IPS DF 6.9 (cell line): ENCODE measurements at regions not wholly inside any gene's neighbourhood (a gene's known extent, or its start where the extent isn't known, plus 50 kb on each side); places are given as distances from the start of the nearest gene placed in this dataset.
"Not testable (repeated sequence)": the region's sequence is repeated elsewhere in the genome, so short reads cannot be mapped to it uniquely, and the experiment has no call there.

Experiments used
- DNase-seq: peaks from one replicate; pipeline ENCODE4 v3.0.0-alpha.2; 2013; ENCODE audit warnings: low read depth, low spot score
- H3K27ac ChIP-seq: one replicate; pipeline ENCODE4 v1.5.1; 2013; ENCODE audit warnings: low read length, control low read depth
- H3K27me3 ChIP-seq: 2 replicates; pipeline ENCODE4 v1.6.1; 2013; ENCODE audit warnings: mild to moderate bottlenecking, low read length; ENCODE audit not compliant: control insufficient read depth, insufficient read depth
- H3K36me3 ChIP-seq: 2 replicates; pipeline ENCODE4 v1.6.1; 2013; ENCODE audit warnings: low read length; ENCODE audit not compliant: control insufficient read depth, insufficient read depth
- H3K4me1 ChIP-seq: 2 replicates; pipeline ENCODE4 v1.6.1; 2013; ENCODE audit warnings: low read length; ENCODE audit not compliant: control insufficient read depth, insufficient read depth
- H3K4me3 ChIP-seq: 2 replicates; pipeline ENCODE4 v1.5.1; 2013; ENCODE audit warnings: mild to moderate bottlenecking, low read length
- H3K9me3 ChIP-seq: 2 replicates; pipeline ENCODE4 v1.6.1; 2013; ENCODE audit warnings: low read length, inconsistent platforms; ENCODE audit not compliant: control insufficient read depth, insufficient read depth
- WGBS: extraction: QIAGEN DNeasy Blood & Tissue Kit; methylation state at CpG from one replicate; pipeline ENCODE4 v1.1.7; 2013; ENCODE audit warnings: mixed read lengths, missing lambda C conversion rate; ENCODE audit not compliant: insufficient read length, insufficient coverage; 5-methylcytosine and 5-hydroxymethylcytosine counted together

DNA sequence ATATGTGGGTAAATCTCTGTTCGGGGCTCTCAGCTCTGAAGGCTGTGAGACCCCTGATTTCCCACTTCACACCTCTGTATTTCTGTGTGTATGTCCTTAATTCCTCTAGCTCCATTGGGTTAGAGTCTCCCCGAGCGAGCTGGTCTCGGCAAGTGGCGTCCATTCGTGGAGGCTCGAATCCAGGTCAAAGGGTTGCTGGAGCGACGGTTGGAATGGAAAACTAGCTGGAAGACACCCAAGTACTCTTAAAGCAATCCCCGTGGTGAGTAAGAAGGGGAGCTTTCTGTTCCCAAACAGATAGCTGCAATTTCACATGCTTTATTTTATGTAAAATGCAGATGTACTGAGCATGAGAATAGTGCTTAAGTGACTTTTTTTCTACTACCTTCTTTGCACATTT lies 277.5 kb upstream of the SGCG start:
- DNase-seq = no peak
- Histone ChIP-seq H3K4me3 (no peak overlapping the region), H3K27ac (no peak overlapping the region), H3K27me3 (no peaks in the 10 kb centered on the region), H3K9me3 (no peaks in the 10 kb centered on the region; the same call in 1 of the 2 replicates), H3K4me1 (no peaks in the 10 kb centered on the region), H3K36me3 (no peaks in the 10 kb centered on the region)
- WGBS = no CpG with 5 or more reads among the region's 10 CpGs

DNA sequence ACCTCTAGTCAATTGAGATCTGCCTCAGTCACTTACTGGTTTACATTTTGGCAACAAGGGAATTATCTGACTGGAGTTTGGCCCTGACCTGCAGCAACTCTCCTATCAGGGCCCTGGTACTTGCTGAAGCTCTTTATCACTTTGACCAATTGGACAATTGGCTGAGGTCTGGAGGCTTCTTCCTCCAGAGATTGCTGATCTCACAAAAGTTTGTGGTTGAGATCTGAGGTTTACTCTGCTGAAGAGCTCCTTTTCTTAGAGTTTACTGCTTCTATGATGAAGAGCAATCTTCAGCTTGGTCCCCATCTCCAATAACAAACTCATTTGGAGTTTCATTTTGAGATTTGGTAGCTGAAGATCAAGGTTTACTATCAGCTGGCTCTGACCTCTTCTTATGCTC lies 276.9 kb upstream of the SGCG start:
- no peaks in the 10 kb centered on the region; the same call in 1 of the 2 replicates for H3K9me3 ChIP-seq
- DNase-seq = no peak
- H3K4me1 ChIP-seq = no peaks in the 10 kb centered on the region
- no peak overlapping the region for H3K27ac ChIP-seq
- no peak overlapping the region for H3K4me3 ChIP-seq
- H3K36me3 ChIP-seq = no peaks in the 10 kb centered on the region
- no peaks in the 10 kb centered on the region for H3K27me3 ChIP-seq

DNA sequence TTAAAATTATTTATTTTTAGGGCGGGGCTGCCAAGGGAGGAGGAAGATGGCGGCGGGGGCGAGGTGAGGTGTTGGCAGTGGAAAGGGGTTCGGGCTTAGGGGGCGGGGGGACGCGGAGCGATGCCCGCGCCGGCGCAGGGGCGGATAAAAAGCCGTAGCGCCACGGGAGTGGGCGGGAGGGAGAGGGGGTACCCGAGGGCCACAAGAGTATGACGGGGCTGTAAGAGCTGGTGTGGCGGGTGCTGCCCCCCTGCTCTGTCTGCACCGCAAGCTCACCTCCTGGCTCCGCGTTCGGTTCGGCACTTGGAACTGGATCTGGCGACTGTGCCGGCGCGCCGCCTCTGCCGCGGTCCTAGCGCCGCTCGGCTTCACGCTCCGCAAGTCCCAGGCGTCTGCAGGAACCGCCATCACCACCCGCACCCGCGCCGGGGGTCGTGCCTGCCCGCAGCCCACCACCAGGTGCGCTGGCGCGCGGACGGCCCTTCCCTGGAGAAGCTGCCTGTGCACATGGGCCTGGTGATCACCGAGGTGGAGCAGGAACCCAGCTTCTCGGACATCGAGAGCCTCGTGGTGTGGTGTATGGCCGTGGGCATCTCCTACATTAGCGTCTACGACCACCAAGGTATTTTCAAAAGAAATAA lies 265.2 kb upstream of the SGCG start:
- H3K36me3 ChIP-seq = no peaks in the 10 kb centered on the region
- DNase-seq = peak; percentile 41
- H3K4me1 ChIP-seq = no peaks in the 10 kb centered on the region
- no peaks in the 10 kb centered on the region for H3K9me3 ChIP-seq
- no CpG with 5 or more reads among the region's 58 CpGs for WGBS
- H3K4me3 ChIP-seq = peak overlapping the region; percentile 97
- H3K27me3 ChIP-seq = no peaks in the 10 kb centered on the region
- H3K27ac ChIP-seq = no peak overlapping the region

DNA sequence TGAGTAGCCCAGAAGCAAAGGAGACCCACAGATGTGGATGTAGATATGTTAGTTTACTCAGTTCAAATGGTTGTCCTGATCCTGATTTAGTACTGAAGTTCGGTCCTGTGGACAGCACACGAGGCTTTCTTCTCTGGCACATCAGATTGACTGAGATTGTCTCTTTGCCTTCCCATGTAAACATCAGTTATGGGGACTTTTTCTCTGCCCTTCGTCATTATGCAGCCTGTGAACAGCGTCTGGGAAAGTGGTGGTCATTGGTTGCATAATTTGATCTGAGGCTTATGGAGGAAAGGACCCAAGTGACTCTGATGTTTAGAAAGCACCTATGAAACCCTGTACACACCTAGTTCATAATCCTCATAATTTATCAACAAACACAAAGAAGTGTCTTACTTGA lies 264.5 kb upstream of the SGCG start:
- not testable (repeated sequence) for DNase-seq, H3K27ac ChIP-seq, H3K36me3 ChIP-seq, H3K27me3 ChIP-seq, H3K4me3 ChIP-seq, H3K9me3 ChIP-seq, H3K4me1 ChIP-seq
- whole genome bisulfite sequencing = no CpG with 5 or more reads among the region's 4 CpGs

DNA sequence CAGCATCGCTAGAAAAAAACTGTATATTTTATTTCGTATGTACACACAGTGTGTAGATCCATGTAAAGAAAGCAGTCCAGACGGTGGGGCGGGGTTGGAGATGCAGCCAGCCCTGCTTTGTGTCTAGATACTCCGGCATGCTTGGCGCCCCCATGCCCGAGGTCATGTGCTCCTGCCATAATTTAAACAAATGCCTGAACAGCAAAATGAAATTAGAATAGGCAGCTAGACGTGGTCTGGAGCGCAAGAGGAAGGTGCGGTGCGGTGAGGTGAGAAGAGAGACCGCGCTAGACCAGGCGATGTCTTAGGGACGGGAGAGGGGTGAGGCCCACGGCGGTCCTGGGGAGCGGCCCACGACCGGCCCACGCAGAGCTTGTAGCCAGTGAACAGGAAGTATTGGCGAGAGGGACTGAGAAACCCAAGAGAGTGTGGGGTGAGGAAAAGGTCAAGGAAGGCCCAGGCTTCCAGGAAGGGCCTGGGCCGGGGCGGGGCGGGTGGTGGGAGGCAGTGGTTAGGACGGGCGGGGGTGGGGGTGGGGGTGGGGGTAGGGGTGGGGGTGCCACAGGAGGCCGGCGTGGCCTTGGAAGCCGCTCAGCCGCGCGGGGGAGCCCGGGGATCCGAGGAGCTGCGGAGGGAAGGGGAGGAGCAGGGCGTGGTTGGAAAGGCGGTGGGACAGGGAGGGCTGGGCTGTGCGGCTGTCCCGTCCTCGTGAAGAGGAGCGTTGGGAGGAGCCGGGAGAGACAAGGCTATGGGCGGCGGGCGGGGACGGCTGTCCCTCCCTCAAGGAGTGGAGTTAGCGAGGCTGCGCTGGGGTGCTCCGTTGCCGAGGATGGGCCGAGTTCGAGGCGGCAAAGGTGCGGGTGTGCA lies 254.7 kb upstream of the SGCG start:
- no peaks in the 10 kb centered on the region for H3K36me3 ChIP-seq
- peak overlapping the region; percentile 55; the same call in 1 of the 2 replicates for H3K4me3 ChIP-seq
- DNase-seq = no peak
- peaks cover 2% of the 10 kb centered on the region; the same call in 1 of the 2 replicates for H3K4me1 ChIP-seq
- no peaks in the 10 kb centered on the region for H3K9me3 ChIP-seq
- H3K27me3 ChIP-seq = no peaks in the 10 kb centered on the region
- no peak overlapping the region for H3K27ac ChIP-seq
- no CpG with 5 or more reads among the region's 55 CpGs for WGBS

DNA sequence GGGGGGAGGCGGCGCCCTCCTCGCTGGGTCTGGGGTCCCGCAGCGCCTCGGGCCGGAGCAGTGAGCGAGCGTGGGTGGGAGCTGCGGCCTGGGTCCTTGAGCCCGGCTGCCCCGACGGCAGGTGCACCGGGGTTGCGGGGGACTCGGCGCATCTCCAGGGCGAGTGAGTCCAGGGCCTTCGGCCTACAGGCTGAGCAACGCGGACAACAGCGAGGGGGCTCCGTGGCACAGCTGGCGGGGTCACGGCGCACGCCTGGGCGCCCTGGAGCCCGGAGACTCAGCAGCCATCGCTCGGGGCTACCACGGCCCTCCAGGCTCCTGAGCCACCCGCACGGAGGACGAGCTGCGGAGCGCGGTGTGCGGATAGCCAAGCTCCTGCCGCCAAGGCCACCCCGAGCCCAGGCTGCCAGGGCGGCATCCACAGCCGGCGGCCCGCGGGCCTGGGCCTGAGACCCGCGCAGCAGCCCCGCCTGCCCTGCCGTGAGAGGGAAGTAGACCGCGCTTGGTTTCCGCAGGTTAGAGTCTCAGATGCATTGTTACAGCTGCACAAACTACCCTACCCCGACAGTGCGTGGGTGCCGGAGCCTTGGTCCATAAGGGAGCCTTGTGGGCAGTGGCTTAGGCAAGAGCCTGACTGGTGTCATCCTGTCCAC lies 253.9 kb upstream of the SGCG start:
- peaks cover 2% of the 10 kb centered on the region; the same call in 1 of the 2 replicates for H3K4me1 ChIP-seq
- no peaks in the 10 kb centered on the region for H3K9me3 ChIP-seq
- H3K27me3 ChIP-seq = no peaks in the 10 kb centered on the region
- no peak for DNase-seq
- WGBS = no CpG with 5 or more reads among the region's 56 CpGs
- no peaks in the 10 kb centered on the region for H3K36me3 ChIP-seq
- peak overlapping the region; percentile 55; the same call in 1 of the 2 replicates for H3K4me3 ChIP-seq
- no peak overlapping the region for H3K27ac ChIP-seq

DNA sequence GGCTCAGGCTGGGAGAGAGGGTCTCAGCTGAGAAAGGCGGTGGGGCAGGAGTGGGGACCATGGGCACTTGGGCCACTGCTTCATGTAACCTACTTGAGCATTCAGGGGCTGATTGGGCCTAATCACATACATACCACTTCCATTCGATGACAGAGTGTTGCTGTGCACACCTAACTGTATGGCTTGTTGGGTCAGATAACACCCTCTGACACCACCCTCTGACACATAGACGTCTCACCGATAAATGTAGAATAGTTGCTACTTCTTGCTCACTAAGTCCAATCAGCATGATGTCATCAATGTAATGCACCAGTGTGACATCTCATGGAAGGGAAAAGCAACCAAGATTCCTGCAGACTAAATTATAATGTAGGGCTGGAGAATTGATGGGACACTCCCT lies 252.9 kb upstream of the SGCG start:
- no CpG with 5 or more reads among the region's 4 CpGs for WGBS
- H3K36me3 ChIP-seq, H3K4me3 ChIP-seq: not testable (repeated sequence)

DNA sequence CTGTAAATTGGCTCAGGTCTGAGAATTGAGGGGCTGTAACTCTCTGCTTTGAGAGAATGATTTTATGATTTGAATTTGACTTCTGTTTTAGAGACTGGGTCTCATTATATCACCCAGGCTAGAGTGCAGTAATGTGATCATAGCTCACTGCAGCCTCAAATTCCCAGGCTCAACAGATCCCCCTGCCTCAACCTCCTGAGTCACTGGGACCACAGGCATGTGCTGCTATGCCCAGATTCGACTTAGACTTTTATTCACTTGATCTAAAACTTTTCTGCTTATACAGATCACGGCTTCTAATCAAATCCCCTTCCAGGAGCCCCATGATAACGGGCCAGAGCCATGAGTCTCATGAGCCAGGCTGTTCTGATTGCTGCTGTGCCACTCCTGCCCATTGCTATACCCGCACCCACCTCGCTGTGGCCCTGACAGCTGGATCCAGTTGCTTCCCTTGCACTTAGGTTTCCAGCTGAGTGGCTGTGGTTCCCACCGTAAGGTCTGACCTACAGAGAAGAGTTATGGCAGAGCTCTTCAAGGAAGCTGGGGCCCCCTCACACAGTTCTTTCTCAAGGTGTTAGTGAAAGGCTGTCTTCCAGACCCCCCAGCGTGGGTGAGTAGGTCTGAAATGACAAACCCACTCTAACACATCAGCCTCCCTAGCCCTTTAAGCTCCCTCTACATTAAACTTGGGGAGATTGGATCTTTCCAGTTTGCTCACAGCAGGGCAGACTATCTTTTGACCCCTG lies 251.2 kb upstream of the SGCG start:
- no peak for DNase-seq
- no peak overlapping the region for H3K27ac ChIP-seq
- H3K4me1 ChIP-seq = peaks cover 2% of the 10 kb centered on the region; the same call in 1 of the 2 replicates
- H3K36me3 ChIP-seq = no peaks in the 10 kb centered on the region
- no peak overlapping the region for H3K4me3 ChIP-seq
- WGBS = no CpG with 5 or more reads among the region's 7 CpGs
- no peaks in the 10 kb centered on the region for H3K27me3 ChIP-seq
- no peaks in the 10 kb centered on the region for H3K9me3 ChIP-seq

More for the DNA sequence above, 252.9 kb upstream of the SGCG start:
- H3K27ac ChIP-seq, H3K27me3 ChIP-seq, H3K4me1 ChIP-seq, DNase-seq, H3K9me3 ChIP-seq: not testable (repeated sequence)

DNA sequence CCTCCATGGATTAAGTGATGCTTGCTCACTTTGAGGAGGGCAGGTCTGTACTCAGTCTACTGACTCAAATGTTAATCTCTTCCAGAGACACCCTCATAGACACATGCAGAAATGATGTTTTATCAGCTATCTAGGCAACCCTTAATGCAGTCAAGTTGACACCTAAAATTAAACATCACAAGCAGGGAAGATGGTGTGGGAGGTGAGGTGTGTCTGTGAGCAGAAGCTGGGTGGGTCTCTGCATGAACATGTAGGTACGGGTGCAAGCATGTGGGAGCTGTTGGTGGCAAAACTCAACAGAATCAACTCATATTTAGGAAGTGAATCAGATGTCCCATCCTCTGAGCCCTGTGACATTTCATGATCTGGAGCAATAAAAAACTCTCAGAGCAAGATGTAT lies 249.2 kb upstream of the SGCG start:
- DNase-seq = no peak
- no peaks in the 10 kb centered on the region for H3K27me3 ChIP-seq
- H3K9me3 ChIP-seq = no peaks in the 10 kb centered on the region
- WGBS = no CpG with 5 or more reads among the region's 1 CpG
- no peak overlapping the region for H3K27ac ChIP-seq
- H3K4me1 ChIP-seq = no peaks in the 10 kb centered on the region
- H3K4me3 ChIP-seq = no peak overlapping the region
- H3K36me3 ChIP-seq = no peaks in the 10 kb centered on the region
